Liver (tissue), 8 donors: ENCODE measurements at regions not wholly inside any gene's neighbourhood (a gene's known extent, or its start where the extent isn't known, plus 50 kb on each side); places are given as distances from the start of the nearest gene placed in this dataset.

Experiments
- DNase-seq: peaks from one replicate; pipeline ENCODE4 v3.0.0-alpha.2; 2017; ENCODE audit warnings: low spot score
- H3K27ac ChIP-seq, 2 donors: one replicate each; pipeline ENCODE4 v1.7.0; 2013; ENCODE audit warnings: inconsistent platforms in 2 of 2, low read length in 2 of 2, control low read depth in 1 of 2, low read depth in 1 of 2, mild to moderate bottlenecking in 1 of 2
- H3K27me3 ChIP-seq, 4 donors: one replicate each; pipeline versions ENCODE4 v1.6.1 to v1.7.0; 2013; ENCODE audit warnings: low read length in 3 of 4, inconsistent platforms in 1 of 4, mild to moderate bottlenecking in 1 of 4, moderate library complexity in 1 of 4; ENCODE audit not compliant: control insufficient read depth in 4 of 4, insufficient read depth in 4 of 4
- H3K36me3 ChIP-seq, 4 donors: one replicate each; pipeline versions ENCODE4 v1.6.1 to v1.7.0; 2013; ENCODE audit warnings: low read length in 3 of 4, mild to moderate bottlenecking in 3 of 4, low read depth in 1 of 4, moderate library complexity in 1 of 4; ENCODE audit not compliant: control insufficient read depth in 4 of 4, insufficient read depth in 3 of 4
- H3K4me1 ChIP-seq, 4 donors: one replicate each; pipeline versions ENCODE4 v1.6.1 to v1.7.0; 2013; ENCODE audit warnings: low read length in 3 of 4, mild to moderate bottlenecking in 3 of 4, moderate library complexity in 1 of 4; ENCODE audit not compliant: control insufficient read depth in 4 of 4, insufficient read depth in 4 of 4
- H3K4me3 ChIP-seq, 3 donors: one replicate each; pipeline versions ENCODE4 v1.6.1 to v1.7.0; 2013; ENCODE audit warnings: low read length in 3 of 3, control low read depth in 1 of 3, low read depth in 1 of 3, mild to moderate bottlenecking in 1 of 3
- H3K9ac ChIP-seq, 2 donors: one replicate each; pipeline ENCODE4 v1.7.0; 2013; ENCODE audit warnings: low read length in 2 of 2, mild to moderate bottlenecking in 2 of 2, moderate library complexity in 2 of 2, control low read depth in 1 of 2, low read depth in 1 of 2
- H3K9me3 ChIP-seq, 4 donors: one replicate each; pipeline versions ENCODE4 v1.6.1 to v1.7.0; 2013; ENCODE audit warnings: low read length in 3 of 4; ENCODE audit not compliant: control insufficient read depth in 4 of 4
- EGR1 ChIP-seq, 2 donors: IDR thresholded peaks; 2 replicates each; pipeline ENCODE4 v1.6.1; 2016 to 2018; ENCODE audit warnings: antibody characterized with exemption in 2 of 2, low read depth in 2 of 2
- FOXA1 ChIP-seq: IDR thresholded peaks from 2 replicates; pipeline ENCODE4 v1.6.1; 2016; ENCODE audit warnings: antibody characterized with exemption
- FOXA2 ChIP-seq: IDR thresholded peaks from 2 replicates; pipeline ENCODE4 v1.6.1; 2016; ENCODE audit warnings: antibody characterized with exemption
- GABPA ChIP-seq, 2 donors: IDR thresholded peaks in 1 of 2; conservative IDR thresholded peaks in 1 of 2; 2 replicates each; pipeline ENCODE4 v1.6.1; 2016; ENCODE audit warnings: antibody characterized with exemption in 2 of 2, mild to moderate bottlenecking in 1 of 2, moderate library complexity in 1 of 2
- HNF4A ChIP-seq, 2 donors: conservative IDR thresholded peaks; 2 replicates each; pipeline ENCODE4 v1.6.1; 2016; ENCODE audit warnings: antibody characterized with exemption in 2 of 2, mild to moderate bottlenecking in 2 of 2
- HNF4G ChIP-seq: IDR thresholded peaks from 2 replicates; pipeline ENCODE4 v1.6.1; 2016; ENCODE audit warnings: antibody characterized with exemption
- JUND ChIP-seq, 2 donors: IDR thresholded peaks; 2 replicates each; pipeline ENCODE4 v1.6.1; 2016; ENCODE audit warnings: antibody characterized with exemption in 2 of 2
- NR2F2 ChIP-seq: IDR thresholded peaks from 2 replicates; pipeline ENCODE4 v1.6.1; 2016; ENCODE audit warnings: antibody characterized with exemption
- RAD21 ChIP-seq, 2 donors: IDR thresholded peaks; 2 replicates each; pipeline ENCODE4 v1.6.1; 2016; ENCODE audit warnings: antibody characterized with exemption in 2 of 2, mild to moderate bottlenecking in 2 of 2
- RXRA ChIP-seq, 2 donors: IDR thresholded peaks; 2 replicates each; pipeline ENCODE4 v1.6.1; 2017 to 2018; ENCODE audit warnings: antibody characterized with exemption in 2 of 2, mild to moderate bottlenecking in 1 of 2
- SP1 ChIP-seq: IDR thresholded peaks from 2 replicates; pipeline ENCODE4 v1.6.1; 2018; ENCODE audit warnings: antibody characterized with exemption, mild to moderate bottlenecking
- TAF1 ChIP-seq: conservative IDR thresholded peaks from 2 replicates; pipeline ENCODE4 v1.6.1; 2016; ENCODE audit warnings: antibody characterized with exemption, mild to moderate bottlenecking
- YY1 ChIP-seq: IDR thresholded peaks from 2 replicates; pipeline ENCODE4 v1.6.1; 2016; ENCODE audit warnings: antibody characterized with exemption, mild to moderate bottlenecking
- WGBS: extraction: QIAGEN DNeasy Blood & Tissue Kit; methylation state at CpG from one replicate; pipeline ENCODE4 v1.1.7; 2013; 5-methylcytosine and 5-hydroxymethylcytosine counted together
- TF ChIP-seq, protein P1 (sequence below): IDR thresholded peaks from 2 replicates; pipeline ENCODE4 v1.6.1; 2016; ENCODE audit warnings: antibody characterized with exemption, mild to moderate bottlenecking
- TF ChIP-seq, protein P2 (sequence below): IDR thresholded peaks from 2 replicates; pipeline ENCODE4 v1.6.1; 2016; ENCODE audit warnings: antibody characterized with exemption
- TF ChIP-seq, protein P3 (sequence below): fragments of 150-350 bp; IDR thresholded peaks from 2 replicates; pipeline ENCODE4 v1.5.1; 2017; ENCODE audit warnings: improper control_type of control experiment, low read depth, low read length; ENCODE audit not compliant: missing input control
- TF ChIP-seq, protein P4 (sequence below): IDR thresholded peaks from 2 replicates; pipeline ENCODE4 v1.6.1; 2016; ENCODE audit warnings: antibody characterized with exemption
- TF ChIP-seq, protein P5 (sequence below): IDR thresholded peaks from 2 replicates; pipeline ENCODE4 v1.6.1; 2016; ENCODE audit warnings: antibody characterized with exemption
- donor health status: healthy.
- donor health status: healthy.
- donor health status: healthy.
- donor health status: healthy.
- donor health status: healthy.

DNA sequence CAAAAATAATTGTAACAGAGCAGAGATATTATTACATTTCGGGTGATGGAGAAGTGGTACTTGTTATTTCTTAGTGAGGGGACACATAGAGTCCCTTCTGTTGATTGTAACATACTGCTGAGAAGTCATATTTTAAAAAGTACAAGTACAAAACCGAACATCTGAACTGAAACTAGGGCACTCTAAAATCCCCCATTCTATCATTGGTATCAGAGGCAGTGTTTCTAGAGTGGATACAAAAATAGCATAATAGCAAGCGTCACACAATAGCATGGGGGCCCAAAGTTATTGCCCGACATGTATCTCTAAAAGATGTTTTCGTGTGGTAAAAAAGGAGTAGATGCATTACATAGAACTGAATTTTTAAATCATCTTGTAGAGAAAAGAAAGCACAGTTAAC, 502.1 kb upstream of the SLC10A2 start:
- no peaks in the 10 kb centered on the region for H3K36me3 ChIP-seq
- no peaks in the 10 kb centered on the region for H3K27me3 ChIP-seq
- DNase-seq, result no peak
- no peak overlapping the region for H3K9ac ChIP-seq
- H3K4me1 ChIP-seq, result no peaks in the 10 kb centered on the region
- peaks cover 0 to 11% (median 4%) of the 10 kb centered on the region in 4 donors for H3K9me3 ChIP-seq
- H3K4me3 ChIP-seq, result no peak overlapping the region
- TF ChIP-seq YY1 (no peak), RXRA (IDR thresholded peaks at IDR 0.05) (no peak), GABPA (IDR thresholded peaks at IDR 0.05 in 1 of 2, conservative IDR thresholded peaks at IDR 0.05 in 1 of 2) (no peak), NR2F2 (no peak), TAF1 (no peak), JUND (IDR thresholded peaks at IDR 0.05) (no peak), FOXA1 (no peak), RAD21 (IDR thresholded peaks at IDR 0.05) (no peak), EGR1 (IDR thresholded peaks at IDR 0.05; ENCODE audit: low read depth in 2 of 2) (no peak), HNF4G (no peak), FOXA2 (no peak), HNF4A (conservative IDR thresholded peaks at IDR 0.05) (no peak), SP1 (no peak)
- TF ChIP-seq, protein P1, sequence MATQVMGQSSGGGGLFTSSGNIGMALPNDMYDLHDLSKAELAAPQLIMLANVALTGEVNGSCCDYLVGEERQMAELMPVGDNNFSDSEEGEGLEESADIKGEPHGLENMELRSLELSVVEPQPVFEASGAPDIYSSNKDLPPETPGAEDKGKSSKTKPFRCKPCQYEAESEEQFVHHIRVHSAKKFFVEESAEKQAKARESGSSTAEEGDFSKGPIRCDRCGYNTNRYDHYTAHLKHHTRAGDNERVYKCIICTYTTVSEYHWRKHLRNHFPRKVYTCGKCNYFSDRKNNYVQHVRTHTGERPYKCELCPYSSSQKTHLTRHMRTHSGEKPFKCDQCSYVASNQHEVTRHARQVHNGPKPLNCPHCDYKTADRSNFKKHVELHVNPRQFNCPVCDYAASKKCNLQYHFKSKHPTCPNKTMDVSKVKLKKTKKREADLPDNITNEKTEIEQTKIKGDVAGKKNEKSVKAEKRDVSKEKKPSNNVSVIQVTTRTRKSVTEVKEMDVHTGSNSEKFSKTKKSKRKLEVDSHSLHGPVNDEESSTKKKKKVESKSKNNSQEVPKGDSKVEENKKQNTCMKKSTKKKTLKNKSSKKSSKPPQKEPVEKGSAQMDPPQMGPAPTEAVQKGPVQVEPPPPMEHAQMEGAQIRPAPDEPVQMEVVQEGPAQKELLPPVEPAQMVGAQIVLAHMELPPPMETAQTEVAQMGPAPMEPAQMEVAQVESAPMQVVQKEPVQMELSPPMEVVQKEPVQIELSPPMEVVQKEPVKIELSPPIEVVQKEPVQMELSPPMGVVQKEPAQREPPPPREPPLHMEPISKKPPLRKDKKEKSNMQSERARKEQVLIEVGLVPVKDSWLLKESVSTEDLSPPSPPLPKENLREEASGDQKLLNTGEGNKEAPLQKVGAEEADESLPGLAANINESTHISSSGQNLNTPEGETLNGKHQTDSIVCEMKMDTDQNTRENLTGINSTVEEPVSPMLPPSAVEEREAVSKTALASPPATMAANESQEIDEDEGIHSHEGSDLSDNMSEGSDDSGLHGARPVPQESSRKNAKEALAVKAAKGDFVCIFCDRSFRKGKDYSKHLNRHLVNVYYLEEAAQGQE, result no peak
- TF ChIP-seq, protein P2, sequence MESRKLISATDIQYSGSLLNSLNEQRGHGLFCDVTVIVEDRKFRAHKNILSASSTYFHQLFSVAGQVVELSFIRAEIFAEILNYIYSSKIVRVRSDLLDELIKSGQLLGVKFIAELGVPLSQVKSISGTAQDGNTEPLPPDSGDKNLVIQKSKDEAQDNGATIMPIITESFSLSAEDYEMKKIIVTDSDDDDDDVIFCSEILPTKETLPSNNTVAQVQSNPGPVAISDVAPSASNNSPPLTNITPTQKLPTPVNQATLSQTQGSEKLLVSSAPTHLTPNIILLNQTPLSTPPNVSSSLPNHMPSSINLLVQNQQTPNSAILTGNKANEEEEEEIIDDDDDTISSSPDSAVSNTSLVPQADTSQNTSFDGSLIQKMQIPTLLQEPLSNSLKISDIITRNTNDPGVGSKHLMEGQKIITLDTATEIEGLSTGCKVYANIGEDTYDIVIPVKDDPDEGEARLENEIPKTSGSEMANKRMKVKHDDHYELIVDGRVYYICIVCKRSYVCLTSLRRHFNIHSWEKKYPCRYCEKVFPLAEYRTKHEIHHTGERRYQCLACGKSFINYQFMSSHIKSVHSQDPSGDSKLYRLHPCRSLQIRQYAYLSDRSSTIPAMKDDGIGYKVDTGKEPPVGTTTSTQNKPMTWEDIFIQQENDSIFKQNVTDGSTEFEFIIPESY, result no peak
- TF ChIP-seq, protein P3, sequence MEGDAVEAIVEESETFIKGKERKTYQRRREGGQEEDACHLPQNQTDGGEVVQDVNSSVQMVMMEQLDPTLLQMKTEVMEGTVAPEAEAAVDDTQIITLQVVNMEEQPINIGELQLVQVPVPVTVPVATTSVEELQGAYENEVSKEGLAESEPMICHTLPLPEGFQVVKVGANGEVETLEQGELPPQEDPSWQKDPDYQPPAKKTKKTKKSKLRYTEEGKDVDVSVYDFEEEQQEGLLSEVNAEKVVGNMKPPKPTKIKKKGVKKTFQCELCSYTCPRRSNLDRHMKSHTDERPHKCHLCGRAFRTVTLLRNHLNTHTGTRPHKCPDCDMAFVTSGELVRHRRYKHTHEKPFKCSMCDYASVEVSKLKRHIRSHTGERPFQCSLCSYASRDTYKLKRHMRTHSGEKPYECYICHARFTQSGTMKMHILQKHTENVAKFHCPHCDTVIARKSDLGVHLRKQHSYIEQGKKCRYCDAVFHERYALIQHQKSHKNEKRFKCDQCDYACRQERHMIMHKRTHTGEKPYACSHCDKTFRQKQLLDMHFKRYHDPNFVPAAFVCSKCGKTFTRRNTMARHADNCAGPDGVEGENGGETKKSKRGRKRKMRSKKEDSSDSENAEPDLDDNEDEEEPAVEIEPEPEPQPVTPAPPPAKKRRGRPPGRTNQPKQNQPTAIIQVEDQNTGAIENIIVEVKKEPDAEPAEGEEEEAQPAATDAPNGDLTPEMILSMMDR, result no peak
- TF ChIP-seq, protein P4, sequence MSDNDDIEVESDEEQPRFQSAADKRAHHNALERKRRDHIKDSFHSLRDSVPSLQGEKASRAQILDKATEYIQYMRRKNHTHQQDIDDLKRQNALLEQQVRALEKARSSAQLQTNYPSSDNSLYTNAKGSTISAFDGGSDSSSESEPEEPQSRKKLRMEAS, result no peak
- TF ChIP-seq, protein P5, sequence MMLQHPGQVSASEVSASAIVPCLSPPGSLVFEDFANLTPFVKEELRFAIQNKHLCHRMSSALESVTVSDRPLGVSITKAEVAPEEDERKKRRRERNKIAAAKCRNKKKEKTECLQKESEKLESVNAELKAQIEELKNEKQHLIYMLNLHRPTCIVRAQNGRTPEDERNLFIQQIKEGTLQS, result no peak
- 83% methylated on average over 5 of the region's 5 CpGs for WGBS
- H3K27ac ChIP-seq, result no peak overlapping the region
